ENCODE measurements at regions not wholly inside any gene's neighbourhood (a gene's known extent, or its start where the extent isn't known, plus 50 kb on each side); places are given as distances from the start of the nearest gene placed in this dataset.

DNA sequence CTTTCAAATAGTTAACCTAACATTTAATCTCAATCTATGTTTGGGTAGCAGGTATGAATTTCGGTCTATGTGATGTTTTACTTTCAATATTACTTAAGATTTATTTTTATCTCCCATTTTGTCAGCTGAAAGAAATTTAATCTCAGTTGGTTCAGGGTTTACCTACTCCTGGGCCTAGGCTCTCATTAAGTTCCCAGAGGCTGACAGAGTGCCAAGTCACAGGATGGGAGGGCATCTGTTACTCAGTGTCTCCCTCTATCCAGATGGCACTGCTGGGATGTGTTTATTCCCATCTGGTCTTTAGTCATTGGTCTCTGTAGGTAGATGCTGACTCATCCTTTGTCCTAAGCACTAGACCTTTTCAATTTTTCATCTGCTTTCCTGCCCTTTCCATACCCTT is 129.4 kb upstream of the ARSJ start (continued):
- TF ChIP-seq, protein P1, sequence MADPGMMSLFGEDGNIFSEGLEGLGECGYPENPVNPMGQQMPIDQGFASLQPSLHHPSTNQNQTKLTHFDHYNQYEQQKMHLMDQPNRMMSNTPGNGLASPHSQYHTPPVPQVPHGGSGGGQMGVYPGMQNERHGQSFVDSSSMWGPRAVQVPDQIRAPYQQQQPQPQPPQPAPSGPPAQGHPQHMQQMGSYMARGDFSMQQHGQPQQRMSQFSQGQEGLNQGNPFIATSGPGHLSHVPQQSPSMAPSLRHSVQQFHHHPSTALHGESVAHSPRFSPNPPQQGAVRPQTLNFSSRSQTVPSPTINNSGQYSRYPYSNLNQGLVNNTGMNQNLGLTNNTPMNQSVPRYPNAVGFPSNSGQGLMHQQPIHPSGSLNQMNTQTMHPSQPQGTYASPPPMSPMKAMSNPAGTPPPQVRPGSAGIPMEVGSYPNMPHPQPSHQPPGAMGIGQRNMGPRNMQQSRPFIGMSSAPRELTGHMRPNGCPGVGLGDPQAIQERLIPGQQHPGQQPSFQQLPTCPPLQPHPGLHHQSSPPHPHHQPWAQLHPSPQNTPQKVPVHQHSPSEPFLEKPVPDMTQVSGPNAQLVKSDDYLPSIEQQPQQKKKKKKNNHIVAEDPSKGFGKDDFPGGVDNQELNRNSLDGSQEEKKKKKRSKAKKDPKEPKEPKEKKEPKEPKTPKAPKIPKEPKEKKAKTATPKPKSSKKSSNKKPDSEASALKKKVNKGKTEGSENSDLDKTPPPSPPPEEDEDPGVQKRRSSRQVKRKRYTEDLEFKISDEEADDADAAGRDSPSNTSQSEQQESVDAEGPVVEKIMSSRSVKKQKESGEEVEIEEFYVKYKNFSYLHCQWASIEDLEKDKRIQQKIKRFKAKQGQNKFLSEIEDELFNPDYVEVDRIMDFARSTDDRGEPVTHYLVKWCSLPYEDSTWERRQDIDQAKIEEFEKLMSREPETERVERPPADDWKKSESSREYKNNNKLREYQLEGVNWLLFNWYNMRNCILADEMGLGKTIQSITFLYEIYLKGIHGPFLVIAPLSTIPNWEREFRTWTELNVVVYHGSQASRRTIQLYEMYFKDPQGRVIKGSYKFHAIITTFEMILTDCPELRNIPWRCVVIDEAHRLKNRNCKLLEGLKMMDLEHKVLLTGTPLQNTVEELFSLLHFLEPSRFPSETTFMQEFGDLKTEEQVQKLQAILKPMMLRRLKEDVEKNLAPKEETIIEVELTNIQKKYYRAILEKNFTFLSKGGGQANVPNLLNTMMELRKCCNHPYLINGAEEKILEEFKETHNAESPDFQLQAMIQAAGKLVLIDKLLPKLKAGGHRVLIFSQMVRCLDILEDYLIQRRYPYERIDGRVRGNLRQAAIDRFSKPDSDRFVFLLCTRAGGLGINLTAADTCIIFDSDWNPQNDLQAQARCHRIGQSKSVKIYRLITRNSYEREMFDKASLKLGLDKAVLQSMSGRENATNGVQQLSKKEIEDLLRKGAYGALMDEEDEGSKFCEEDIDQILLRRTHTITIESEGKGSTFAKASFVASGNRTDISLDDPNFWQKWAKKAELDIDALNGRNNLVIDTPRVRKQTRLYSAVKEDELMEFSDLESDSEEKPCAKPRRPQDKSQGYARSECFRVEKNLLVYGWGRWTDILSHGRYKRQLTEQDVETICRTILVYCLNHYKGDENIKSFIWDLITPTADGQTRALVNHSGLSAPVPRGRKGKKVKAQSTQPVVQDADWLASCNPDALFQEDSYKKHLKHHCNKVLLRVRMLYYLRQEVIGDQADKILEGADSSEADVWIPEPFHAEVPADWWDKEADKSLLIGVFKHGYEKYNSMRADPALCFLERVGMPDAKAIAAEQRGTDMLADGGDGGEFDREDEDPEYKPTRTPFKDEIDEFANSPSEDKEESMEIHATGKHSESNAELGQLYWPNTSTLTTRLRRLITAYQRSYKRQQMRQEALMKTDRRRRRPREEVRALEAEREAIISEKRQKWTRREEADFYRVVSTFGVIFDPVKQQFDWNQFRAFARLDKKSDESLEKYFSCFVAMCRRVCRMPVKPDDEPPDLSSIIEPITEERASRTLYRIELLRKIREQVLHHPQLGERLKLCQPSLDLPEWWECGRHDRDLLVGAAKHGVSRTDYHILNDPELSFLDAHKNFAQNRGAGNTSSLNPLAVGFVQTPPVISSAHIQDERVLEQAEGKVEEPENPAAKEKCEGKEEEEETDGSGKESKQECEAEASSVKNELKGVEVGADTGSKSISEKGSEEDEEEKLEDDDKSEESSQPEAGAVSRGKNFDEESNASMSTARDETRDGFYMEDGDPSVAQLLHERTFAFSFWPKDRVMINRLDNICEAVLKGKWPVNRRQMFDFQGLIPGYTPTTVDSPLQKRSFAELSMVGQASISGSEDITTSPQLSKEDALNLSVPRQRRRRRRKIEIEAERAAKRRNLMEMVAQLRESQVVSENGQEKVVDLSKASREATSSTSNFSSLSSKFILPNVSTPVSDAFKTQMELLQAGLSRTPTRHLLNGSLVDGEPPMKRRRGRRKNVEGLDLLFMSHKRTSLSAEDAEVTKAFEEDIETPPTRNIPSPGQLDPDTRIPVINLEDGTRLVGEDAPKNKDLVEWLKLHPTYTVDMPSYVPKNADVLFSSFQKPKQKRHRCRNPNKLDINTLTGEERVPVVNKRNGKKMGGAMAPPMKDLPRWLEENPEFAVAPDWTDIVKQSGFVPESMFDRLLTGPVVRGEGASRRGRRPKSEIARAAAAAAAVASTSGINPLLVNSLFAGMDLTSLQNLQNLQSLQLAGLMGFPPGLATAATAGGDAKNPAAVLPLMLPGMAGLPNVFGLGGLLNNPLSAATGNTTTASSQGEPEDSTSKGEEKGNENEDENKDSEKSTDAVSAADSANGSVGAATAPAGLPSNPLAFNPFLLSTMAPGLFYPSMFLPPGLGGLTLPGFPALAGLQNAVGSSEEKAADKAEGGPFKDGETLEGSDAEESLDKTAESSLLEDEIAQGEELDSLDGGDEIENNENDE (IDR thresholded peaks at IDR 0.05; ENCODE audit: insufficient replicate concordance, low read length), result no peak
- TF ChIP-seq GABPA (IDR thresholded peaks at IDR 0.05; ENCODE audit: borderline replicate concordance, insufficient read depth, low read length) (no peak), SIRT6 (IDR thresholded peaks at IDR 0.05; ENCODE audit: low read length) (no peak), PHF8 (conservative IDR thresholded peaks at IDR 0.05; ENCODE audit: low read depth, low read length) (no peak), HDAC2 (IDR thresholded peaks at IDR 0.05; ENCODE audit: borderline replicate concordance in 1 of 2, low read depth in 2 of 2, low read length in 2 of 2) (no peak), RBBP5 (IDR thresholded peaks at IDR 0.05; ENCODE audit: borderline replicate concordance, low read depth, low read length) (no peak), BCL11A (IDR thresholded peaks at IDR 0.05; ENCODE audit: low read depth in 2 of 2, low read length in 2 of 2) (no peak), SIN3A (conservative IDR thresholded peaks at IDR 0.05 in 1 of 2, IDR thresholded peaks at IDR 0.05 in 1 of 2; ENCODE audit: low read depth in 1 of 2, low read length in 2 of 2) (no peak)
- TF ChIP-seq, protein P2, sequence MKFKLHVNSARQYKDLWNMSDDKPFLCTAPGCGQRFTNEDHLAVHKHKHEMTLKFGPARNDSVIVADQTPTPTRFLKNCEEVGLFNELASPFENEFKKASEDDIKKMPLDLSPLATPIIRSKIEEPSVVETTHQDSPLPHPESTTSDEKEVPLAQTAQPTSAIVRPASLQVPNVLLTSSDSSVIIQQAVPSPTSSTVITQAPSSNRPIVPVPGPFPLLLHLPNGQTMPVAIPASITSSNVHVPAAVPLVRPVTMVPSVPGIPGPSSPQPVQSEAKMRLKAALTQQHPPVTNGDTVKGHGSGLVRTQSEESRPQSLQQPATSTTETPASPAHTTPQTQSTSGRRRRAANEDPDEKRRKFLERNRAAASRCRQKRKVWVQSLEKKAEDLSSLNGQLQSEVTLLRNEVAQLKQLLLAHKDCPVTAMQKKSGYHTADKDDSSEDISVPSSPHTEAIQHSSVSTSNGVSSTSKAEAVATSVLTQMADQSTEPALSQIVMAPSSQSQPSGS (IDR thresholded peaks at IDR 0.05; ENCODE audit: low read length), result no peak

All from H1 (cell line).